ENCODE measurements at regions not wholly inside any gene's neighbourhood (a gene's known extent, or its start where the extent isn't known, plus 50 kb on each side); places are given as distances from the start of the nearest gene placed in this dataset.

DNA sequence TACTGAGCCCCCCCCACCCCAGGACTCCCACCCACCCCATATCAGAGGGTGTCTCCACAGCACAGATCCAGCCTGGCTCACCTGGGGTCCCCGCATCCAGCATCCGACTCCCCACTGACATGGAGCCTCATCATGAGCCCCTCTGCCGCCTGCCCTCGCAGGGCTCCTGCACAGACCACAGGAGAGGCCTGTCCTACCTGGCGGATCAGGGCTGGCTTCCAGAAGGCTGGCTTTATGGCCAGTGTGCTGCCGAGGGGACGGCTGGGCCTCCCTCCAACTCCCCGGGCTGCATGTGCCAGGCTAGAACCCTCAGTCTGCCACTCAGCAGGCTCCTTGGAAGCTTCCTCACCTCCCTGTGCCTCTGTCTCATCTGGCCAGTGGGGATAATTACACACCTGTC is 119.0 kb downstream of the RFLNA start:
- intact Hi-C loops (cut with micrococcal nuclease), result no loop called here
- ATAC-seq, result no peak
- Mint-ChIP-seq H3K27me3 (no peaks in the 10 kb centered on the region), H3K4me3 (no peak overlapping the region), H3K9me3 (no peaks in the 10 kb centered on the region), H3K4me1 (ENCODE audit: low read depth) (no peaks in the 10 kb centered on the region), H3K27ac (no peak overlapping the region), H3K36me3 (ENCODE audit: low read depth) (peaks cover 9% of the 10 kb centered on the region)
- CTCF ChIA-PET, result no interaction called here
- TF ChIP-seq, protein P1, sequence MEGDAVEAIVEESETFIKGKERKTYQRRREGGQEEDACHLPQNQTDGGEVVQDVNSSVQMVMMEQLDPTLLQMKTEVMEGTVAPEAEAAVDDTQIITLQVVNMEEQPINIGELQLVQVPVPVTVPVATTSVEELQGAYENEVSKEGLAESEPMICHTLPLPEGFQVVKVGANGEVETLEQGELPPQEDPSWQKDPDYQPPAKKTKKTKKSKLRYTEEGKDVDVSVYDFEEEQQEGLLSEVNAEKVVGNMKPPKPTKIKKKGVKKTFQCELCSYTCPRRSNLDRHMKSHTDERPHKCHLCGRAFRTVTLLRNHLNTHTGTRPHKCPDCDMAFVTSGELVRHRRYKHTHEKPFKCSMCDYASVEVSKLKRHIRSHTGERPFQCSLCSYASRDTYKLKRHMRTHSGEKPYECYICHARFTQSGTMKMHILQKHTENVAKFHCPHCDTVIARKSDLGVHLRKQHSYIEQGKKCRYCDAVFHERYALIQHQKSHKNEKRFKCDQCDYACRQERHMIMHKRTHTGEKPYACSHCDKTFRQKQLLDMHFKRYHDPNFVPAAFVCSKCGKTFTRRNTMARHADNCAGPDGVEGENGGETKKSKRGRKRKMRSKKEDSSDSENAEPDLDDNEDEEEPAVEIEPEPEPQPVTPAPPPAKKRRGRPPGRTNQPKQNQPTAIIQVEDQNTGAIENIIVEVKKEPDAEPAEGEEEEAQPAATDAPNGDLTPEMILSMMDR (IDR thresholded peaks at IDR 0.05), result no peak
- DNase-seq, result no peak
- POLR2A ChIA-PET, result no interaction called here

DNA sequence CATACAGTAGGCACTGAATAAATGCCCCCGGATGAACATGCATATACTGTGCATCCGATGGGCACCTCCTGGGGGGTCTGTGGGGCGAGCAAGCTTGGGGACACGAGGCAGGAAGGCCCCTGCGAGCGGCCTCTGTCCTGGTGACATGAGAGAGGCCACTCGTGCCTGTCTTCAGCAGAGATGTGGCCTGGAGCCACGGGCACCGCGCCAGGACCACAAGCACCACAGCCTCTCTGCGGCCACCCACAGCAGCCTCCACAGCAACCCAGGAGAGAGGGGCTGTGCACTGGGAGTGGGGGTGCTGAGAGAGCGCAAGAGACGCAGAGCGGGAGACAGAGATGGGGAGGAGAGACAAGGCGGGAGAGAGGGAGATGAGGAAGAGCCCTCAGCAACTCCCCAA is 118.5 kb downstream of the RFLNA start:
- TF ChIP-seq, protein P1 (IDR thresholded peaks at IDR 0.05), result no peak
- intact Hi-C loops (cut with micrococcal nuclease), result no loop called here
- Mint-ChIP-seq H3K4me1 (ENCODE audit: low read depth) (no peaks in the 10 kb centered on the region), H3K4me3 (no peak overlapping the region), H3K36me3 (ENCODE audit: low read depth) (peaks cover 6% of the 10 kb centered on the region), H3K27ac (no peak overlapping the region), H3K27me3 (no peaks in the 10 kb centered on the region), H3K9me3 (no peaks in the 10 kb centered on the region)
- CTCF ChIA-PET, result no interaction called here
- POLR2A ChIA-PET, result no interaction called here
- DNase-seq (no peak), ATAC-seq (no peak)

- POLR2A ChIA-PET, result no interaction called here
- intact Hi-C loops (cut with micrococcal nuclease), result no loop called here
- Mint-ChIP-seq H3K27ac (no peak overlapping the region), H3K36me3 (ENCODE audit: low read depth) (peaks cover 5% of the 10 kb centered on the region), H3K9me3 (no peaks in the 10 kb centered on the region), H3K4me3 (no peak overlapping the region), H3K27me3 (no peaks in the 10 kb centered on the region), H3K4me1 (ENCODE audit: low read depth) (no peaks in the 10 kb centered on the region)
- TF ChIP-seq, protein P1 (IDR thresholded peaks at IDR 0.05), result no peak
- no peak for ATAC-seq
- CTCF ChIA-PET, result no interaction called here
- no peak for DNase-seq
Measured at GRCh38 chr12:124412646-124413015, 117.7 kb downstream of the RFLNA start.

- TF ChIP-seq, protein P1 (IDR thresholded peaks at IDR 0.05), result no peak
- DNase-seq, result no peak
- Mint-ChIP-seq H3K4me1 (ENCODE audit: low read depth) (no peaks in the 10 kb centered on the region), H3K36me3 (ENCODE audit: low read depth) (peaks cover 3% of the 10 kb centered on the region), H3K27me3 (no peaks in the 10 kb centered on the region), H3K27ac (no peak overlapping the region), H3K4me3 (no peak overlapping the region), H3K9me3 (no peaks in the 10 kb centered on the region)
- ChIA-PET POLR2A (no interaction called here), CTCF (interaction anchor here (1.1 kb wide), 1 partner anchor 13 kb away, joined by 3 read pairs; no protein-coding TSS in a partner anchor)
- no peak for ATAC-seq
- intact Hi-C loops (cut with micrococcal nuclease), result no loop called here
Measured at GRCh38 chr12:124411953-124412645, 117.2 kb downstream of the RFLNA start.

GRCh38 chr12:124411281-124411878 is 116.5 kb downstream of the RFLNA start:
- no peaks in the 10 kb centered on the region for H3K4me1 Mint-ChIP-seq (ENCODE audit: low read depth)
- no peak overlapping the region for H3K4me3 Mint-ChIP-seq
- intact Hi-C loops (cut with micrococcal nuclease), result no loop called here
- no peak for ATAC-seq
- no peak for DNase-seq
- H3K27me3 Mint-ChIP-seq, result no peaks in the 10 kb centered on the region
- TF ChIP-seq, protein P1 (IDR thresholded peaks at IDR 0.05), result no peak
- H3K27ac Mint-ChIP-seq, result no peak overlapping the region
- H3K36me3 Mint-ChIP-seq (ENCODE audit: low read depth), result peaks cover 3% of the 10 kb centered on the region
- CTCF ChIA-PET, result interaction anchor here (1.1 kb wide), 1 partner anchor 12 kb away, joined by 3 read pairs; no protein-coding TSS in a partner anchor
- POLR2A ChIA-PET, result no interaction called here
- H3K9me3 Mint-ChIP-seq, result no peaks in the 10 kb centered on the region

All from activated CD8-positive, alpha-beta T cell treated with anti-CD3 and anti-CD28 coated beads for 36 hours (primary cell).